22Rv1 (cell line): ENCODE measurements at regions not wholly inside any gene's neighbourhood (a gene's known extent, or its start where the extent isn't known, plus 50 kb on each side); places are given as distances from the start of the nearest gene placed in this dataset.
"Not testable (repeated sequence)": the region's sequence is repeated elsewhere in the genome, so short reads cannot be mapped to it uniquely, and the experiment has no call there.

Experiments used
- H3K27ac ChIP-seq: fragments of 450-650 bp; 2 replicates; pipeline ENCODE4 v1.5.1; 2017
- ZFX ChIP-seq: fragments of 450-650 bp; IDR thresholded peaks from 2 replicates; pipeline ENCODE4 v1.6.1; 2017; ENCODE audit warnings: antibody characterized with exemption, borderline replicate concordance
- TF ChIP-seq, protein P1 (sequence below): fragments of 450-650 bp; IDR thresholded peaks from 2 replicates; pipeline ENCODE4 v1.5.1; 2017; ENCODE audit warnings: mild to moderate bottlenecking

DNA sequence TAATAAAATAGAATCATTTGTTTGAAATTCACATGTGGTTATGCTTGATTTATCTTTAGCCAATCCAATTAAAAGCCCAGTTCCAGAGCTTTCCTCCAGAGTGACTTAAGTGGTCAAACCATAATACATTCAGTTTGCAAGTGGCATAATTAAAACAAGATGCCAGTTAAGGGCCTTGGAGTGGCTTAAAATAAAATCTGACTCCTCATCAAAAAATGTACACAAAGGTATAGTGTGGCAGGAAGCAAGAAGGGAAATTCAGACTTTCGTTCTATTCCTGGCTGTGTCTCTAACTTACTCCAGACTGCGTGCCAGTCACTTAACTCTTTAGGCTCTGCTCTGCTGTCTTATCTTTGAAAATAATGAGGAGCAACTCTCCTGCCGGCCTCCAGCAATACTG, 215.9 kb upstream of the PRNP start:
- no peak overlapping the region for H3K27ac ChIP-seq
- no peak for TF ChIP-seq ZFX
- TF ChIP-seq, protein P1, sequence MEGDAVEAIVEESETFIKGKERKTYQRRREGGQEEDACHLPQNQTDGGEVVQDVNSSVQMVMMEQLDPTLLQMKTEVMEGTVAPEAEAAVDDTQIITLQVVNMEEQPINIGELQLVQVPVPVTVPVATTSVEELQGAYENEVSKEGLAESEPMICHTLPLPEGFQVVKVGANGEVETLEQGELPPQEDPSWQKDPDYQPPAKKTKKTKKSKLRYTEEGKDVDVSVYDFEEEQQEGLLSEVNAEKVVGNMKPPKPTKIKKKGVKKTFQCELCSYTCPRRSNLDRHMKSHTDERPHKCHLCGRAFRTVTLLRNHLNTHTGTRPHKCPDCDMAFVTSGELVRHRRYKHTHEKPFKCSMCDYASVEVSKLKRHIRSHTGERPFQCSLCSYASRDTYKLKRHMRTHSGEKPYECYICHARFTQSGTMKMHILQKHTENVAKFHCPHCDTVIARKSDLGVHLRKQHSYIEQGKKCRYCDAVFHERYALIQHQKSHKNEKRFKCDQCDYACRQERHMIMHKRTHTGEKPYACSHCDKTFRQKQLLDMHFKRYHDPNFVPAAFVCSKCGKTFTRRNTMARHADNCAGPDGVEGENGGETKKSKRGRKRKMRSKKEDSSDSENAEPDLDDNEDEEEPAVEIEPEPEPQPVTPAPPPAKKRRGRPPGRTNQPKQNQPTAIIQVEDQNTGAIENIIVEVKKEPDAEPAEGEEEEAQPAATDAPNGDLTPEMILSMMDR: no peak

DNA sequence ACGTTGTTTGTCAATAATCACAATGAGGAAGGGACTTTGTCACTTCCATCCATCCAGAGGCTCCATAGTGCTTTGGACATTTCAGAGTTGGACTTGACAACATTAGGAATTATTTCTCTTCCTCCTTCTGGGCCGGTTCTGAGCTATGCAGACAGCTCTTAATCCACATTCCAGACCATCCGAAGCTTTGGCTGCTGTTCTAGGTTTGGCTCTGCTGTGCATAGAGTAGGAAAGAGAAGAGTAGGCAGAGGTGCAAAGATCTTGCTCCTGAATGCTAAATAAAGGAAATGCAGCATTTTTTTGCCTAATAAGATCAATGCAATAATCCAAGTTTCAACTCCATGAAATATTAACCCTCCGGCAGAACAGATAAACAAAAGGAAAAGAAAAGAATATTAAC, 216.3 kb upstream of the PRNP start:
- H3K27ac ChIP-seq: no peak overlapping the region
- TF ChIP-seq ZFX: no peak
- TF ChIP-seq, protein P1: no peak

DNA sequence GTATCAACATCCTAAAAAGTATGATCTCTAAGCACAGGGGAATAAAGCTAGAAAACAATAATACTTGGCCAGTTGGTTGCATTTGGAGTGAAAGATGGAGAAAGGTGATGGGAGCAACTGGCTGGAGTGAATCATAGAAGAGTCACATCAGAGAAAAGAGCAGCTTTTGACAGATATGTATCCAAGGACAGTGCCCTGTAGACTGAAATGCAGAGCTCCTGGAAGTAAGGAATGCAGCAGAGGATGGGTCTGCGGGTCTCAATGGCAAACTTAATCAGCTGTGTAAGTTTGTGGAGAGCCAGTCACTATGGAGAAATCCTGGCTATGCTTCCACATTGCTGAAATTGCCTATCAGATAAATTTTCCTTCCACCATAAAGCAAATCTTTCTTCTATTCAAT, 218.1 kb upstream of the PRNP start:
- no peak overlapping the region for H3K27ac ChIP-seq

DNA sequence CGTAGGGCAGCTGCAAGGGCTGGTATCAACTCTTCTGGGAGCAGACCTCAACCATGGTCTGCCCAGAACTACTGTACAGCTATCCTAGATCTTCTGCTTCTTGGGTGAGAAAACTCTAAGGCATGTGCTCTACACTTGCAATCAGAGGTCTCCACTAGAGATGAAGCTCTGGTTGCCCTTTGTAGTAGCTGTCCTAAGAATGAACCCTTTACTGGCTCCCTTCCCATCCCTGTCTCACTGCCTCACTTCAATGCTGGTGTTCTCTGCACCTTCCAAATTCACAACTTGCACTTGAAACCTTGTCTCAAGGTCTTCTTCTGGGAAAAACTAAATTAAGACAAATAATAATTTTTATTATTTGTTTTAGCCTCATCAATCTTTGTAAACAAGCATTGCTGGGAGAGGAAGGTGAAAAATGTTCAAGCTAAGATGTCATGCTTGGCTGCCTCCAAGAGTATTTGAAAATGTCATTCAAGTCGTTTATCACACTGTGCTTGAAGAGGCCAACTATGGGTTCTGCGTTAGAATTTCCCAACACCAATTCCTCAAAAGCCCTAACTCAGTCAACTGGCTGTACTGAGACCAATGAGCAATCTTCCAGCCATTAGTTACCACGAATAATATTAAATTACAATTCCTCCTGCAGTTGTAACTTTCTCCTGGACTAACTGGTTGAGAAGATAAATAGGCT, 216.9 kb upstream of the ADRA1D start:
- H3K27ac ChIP-seq: no peak overlapping the region
- TF ChIP-seq, protein P1: no peak
- TF ChIP-seq ZFX: no peak

More for the DNA sequence above, 218.1 kb upstream of the PRNP start:
- TF ChIP-seq ZFX: no peak
- TF ChIP-seq, protein P1: no peak

DNA sequence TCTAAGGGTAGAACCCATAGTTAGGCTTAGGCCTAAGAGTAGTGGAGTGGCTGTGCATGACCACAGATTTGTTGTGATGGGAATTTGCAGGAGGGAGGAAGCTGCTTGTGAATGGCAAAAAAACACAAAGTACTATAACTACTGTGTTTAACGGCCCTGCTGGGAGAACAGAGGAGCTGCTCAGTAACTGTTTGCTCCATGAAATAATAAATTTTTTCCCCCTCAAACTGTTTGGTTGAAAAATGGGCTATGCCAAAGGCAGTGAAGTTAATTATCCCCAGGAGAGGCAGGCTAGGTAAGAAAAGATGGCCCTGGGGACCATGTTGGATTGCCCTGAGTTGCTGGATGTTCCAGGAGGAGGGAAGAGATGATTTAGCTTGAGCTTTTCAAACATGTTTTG, 216.1 kb upstream of the ADRA1D start:
- H3K27ac ChIP-seq: no peak overlapping the region
- TF ChIP-seq ZFX: no peak
- TF ChIP-seq, protein P1: no peak

DNA sequence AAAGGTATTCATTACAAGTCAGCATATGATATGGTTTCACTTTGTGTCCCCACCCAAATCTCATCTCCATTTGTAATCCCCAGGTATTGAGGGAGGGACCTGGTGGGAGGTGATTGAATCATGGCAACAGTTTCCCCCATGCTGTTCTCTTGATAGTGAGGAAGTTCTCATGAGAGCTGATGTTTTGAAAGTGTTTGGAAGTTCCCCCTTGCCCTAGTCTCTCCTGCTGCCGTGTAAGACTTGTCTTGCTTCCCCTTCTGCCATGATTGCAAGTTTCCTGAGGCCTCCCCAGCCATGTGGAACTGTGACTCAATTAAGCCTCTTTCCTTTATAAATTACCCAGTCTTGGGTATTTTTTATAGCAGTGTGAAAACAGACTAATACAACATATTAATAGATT, 213.7 kb upstream of the ADRA1D start:
- H3K27ac ChIP-seq: not testable (repeated sequence)

DNA sequence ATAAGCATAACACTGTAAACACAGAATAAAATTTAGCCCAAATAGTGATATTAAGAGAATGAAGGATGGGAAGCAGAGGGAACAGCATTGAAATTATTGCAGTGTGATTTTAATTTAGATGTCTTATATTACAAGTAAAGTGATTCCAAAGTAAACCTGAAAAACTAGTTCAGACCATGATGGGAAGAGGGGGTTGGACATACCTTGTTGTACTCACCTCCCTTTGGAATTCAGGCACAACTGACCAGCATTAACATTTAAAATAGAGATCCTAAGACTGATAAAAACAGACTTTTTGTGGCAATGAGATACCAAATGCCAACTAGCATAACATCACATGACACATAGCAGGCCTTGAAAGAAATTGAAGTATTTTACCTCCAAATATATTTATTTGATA, 210.0 kb upstream of the ADRA1D start:
- TF ChIP-seq ZFX: no peak
- TF ChIP-seq, protein P1: no peak
- no peak overlapping the region for H3K27ac ChIP-seq
